A673 (cell line): ENCODE measurements at regions not wholly inside any gene's neighbourhood (a gene's known extent, or its start where the extent isn't known, plus 50 kb on each side); places are given as distances from the start of the nearest gene placed in this dataset.

Source experiments
- BruUV-seq: library from RNA; stranded (reverse); fragments of 400-500 nt; replicated peaks from 2 replicates; lab custom pipeline; 2021; lab: Mats Ljungman, UMichigan
- CTCF ChIA-PET: fragments of 300-600 bp; sonication (Branson Sonifier 250); formaldehyde crosslinking; loops from one replicate; lab custom pipeline; 2022; ENCODE audit warnings: antibody characterized with exemption; lab: Charles Lee
- POLR2A ChIA-PET: fragments of 300-600 bp; sonication (Branson Sonifier 250); formaldehyde crosslinking; loops from one replicate; lab custom pipeline; 2022; ENCODE audit warnings: antibody characterized with exemption; ENCODE audit not compliant: low non-redundant PET; lab: Charles Lee
- DNase-seq: peaks from one replicate; pipeline ENCODE4 v3.0.0-alpha.2; 2015; ENCODE audit warnings: low spot score
- H3K27ac ChIP-seq: fragments of 200-600 bp; sonication (generic); 2 replicates; pipeline ENCODE4 v1.5.1; 2016; ENCODE audit warnings: mixed run types, low read depth, mild to moderate bottlenecking, mixed read lengths, antibody characterized with exemption, low read length; ENCODE audit not compliant: poor library complexity, severe bottlenecking
- H3K27me3 ChIP-seq: fragments of 200-600 bp; sonication (generic); replicated peaks from 2 replicates; pipeline ENCODE4 v1.6.1; 2017; ENCODE audit warnings: mixed run types, low read depth, mild to moderate bottlenecking, mixed read lengths, antibody characterized with exemption, low read length; ENCODE audit not compliant: insufficient read depth, poor library complexity
- H3K36me3 ChIP-seq: fragments of 200-600 bp; sonication (generic); 2 replicates; pipeline ENCODE4 v1.6.1; 2016; ENCODE audit warnings: mixed run types, mild to moderate bottlenecking, mixed read lengths, antibody characterized with exemption, low read length; ENCODE audit not compliant: insufficient read depth, poor library complexity, severe bottlenecking
- H3K4me1 ChIP-seq: fragments of 200-600 bp; sonication (generic); 2 replicates; pipeline ENCODE4 v1.6.1; 2017; ENCODE audit warnings: mixed run types, mild to moderate bottlenecking, mixed read lengths, antibody characterized with exemption, low read length; ENCODE audit not compliant: insufficient read depth, poor library complexity, severe bottlenecking
- H3K4me3 ChIP-seq: fragments of 200-600 bp; sonication (generic); 2 replicates; pipeline ENCODE4 v1.5.1; 2016; ENCODE audit warnings: low read depth, mixed run types, mild to moderate bottlenecking, mixed read lengths, low read length; ENCODE audit not compliant: poor library complexity, severe bottlenecking
- H3K9me3 ChIP-seq: fragments of 200-600 bp; sonication (generic); 2 replicates; pipeline ENCODE4 v1.6.1; 2016; ENCODE audit warnings: mixed run types, low read depth, mild to moderate bottlenecking, mixed read lengths, antibody characterized with exemption, low read length; ENCODE audit not compliant: poor library complexity, severe bottlenecking
- EZH2 ChIP-seq: fragments of 200-600 bp; sonication (generic); IDR thresholded peaks from 2 replicates; pipeline ENCODE4 v1.6.1; 2017; ENCODE audit warnings: borderline replicate concordance, low read depth, mild to moderate bottlenecking, mixed read lengths, antibody characterized with exemption, low read length; ENCODE audit not compliant: poor library complexity, severe bottlenecking
- intact Hi-C: fragments of 100-400 bp; cut with micrococcal nuclease; formaldehyde crosslinking; loops from one replicate; pipeline ENCODE4 v1.10.0; 2022; ENCODE audit not compliant: unreplicated experiment
- TF ChIP-seq, protein P1 (sequence below): fragments of 300-800, 200-600 bp; sonication (generic); conservative IDR thresholded peaks from 2 replicates; pipeline ENCODE4 v1.5.1; 2017; ENCODE audit warnings: low read depth, mild to moderate bottlenecking, antibody characterized with exemption, low read length, moderate library complexity, mixed read lengths

DNA sequence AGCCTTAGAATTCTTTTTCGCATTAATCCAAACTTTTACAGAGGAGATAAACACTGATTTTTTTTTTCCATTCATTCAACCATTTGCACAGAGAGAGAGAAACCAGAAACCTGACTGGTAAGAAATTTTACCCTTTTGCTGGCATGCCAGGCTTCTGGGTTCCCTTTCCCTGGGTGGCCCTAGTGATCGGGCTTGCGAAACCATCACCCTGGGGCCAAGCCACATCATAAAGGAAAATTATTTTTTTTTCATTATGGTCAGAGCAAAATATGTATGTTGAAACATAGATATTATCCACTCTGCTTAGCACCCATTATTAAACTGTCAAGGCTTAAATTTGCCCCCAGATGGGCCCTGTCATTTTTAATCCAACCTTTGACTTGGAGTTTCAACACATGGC is 55.4 kb upstream of the INHBA start:
- CTCF ChIA-PET, result no interaction called here
- BruUV-seq, result no TSS peak

DNA sequence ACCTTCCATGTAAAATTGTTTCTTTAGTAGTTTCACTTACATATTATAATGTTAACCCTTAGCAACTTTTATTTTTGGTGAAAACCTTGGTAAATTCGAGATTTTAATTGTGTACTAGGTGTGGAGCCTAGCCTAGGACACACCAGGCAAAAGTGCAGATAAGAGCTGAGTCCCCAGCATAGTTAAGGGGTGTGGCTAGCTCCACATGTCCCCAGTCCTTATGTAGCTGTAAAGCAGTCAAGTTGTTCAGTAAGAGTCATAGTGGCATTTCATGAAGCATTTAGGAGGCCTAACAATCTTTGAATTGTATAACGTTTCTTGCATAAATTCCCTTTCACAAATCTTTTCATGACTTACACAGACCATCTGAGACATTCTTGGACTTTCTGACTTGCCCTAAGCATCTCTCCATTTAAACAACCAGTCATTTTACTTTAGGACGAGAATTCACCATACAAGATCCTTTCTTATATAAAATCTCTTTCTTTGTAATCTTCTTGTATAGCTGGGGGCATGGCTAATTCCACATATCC is 53.8 kb upstream of the INHBA start:
- no peak overlapping the region for H3K27ac ChIP-seq
- BruUV-seq, result no TSS peak
- no peaks in the 10 kb centered on the region for H3K36me3 ChIP-seq
- H3K27me3 ChIP-seq, result no peaks in the 10 kb centered on the region
- TF ChIP-seq, protein P1, sequence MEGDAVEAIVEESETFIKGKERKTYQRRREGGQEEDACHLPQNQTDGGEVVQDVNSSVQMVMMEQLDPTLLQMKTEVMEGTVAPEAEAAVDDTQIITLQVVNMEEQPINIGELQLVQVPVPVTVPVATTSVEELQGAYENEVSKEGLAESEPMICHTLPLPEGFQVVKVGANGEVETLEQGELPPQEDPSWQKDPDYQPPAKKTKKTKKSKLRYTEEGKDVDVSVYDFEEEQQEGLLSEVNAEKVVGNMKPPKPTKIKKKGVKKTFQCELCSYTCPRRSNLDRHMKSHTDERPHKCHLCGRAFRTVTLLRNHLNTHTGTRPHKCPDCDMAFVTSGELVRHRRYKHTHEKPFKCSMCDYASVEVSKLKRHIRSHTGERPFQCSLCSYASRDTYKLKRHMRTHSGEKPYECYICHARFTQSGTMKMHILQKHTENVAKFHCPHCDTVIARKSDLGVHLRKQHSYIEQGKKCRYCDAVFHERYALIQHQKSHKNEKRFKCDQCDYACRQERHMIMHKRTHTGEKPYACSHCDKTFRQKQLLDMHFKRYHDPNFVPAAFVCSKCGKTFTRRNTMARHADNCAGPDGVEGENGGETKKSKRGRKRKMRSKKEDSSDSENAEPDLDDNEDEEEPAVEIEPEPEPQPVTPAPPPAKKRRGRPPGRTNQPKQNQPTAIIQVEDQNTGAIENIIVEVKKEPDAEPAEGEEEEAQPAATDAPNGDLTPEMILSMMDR, result no peak
- no peak for TF ChIP-seq EZH2
- no peak overlapping the region for H3K4me3 ChIP-seq
- DNase-seq, result no peak
- CTCF ChIA-PET, result no interaction called here
- intact Hi-C loops, result no loop called here
- POLR2A ChIA-PET, result no interaction called here
- no peaks in the 10 kb centered on the region for H3K4me1 ChIP-seq
- H3K9me3 ChIP-seq, result peaks cover 44% of the 10 kb centered on the region

More for the DNA sequence above, 55.4 kb upstream of the INHBA start:
- Histone ChIP-seq H3K27me3 (no peaks in the 10 kb centered on the region), H3K4me1 (no peaks in the 10 kb centered on the region), H3K4me3 (no peak overlapping the region), H3K27ac (no peak overlapping the region), H3K36me3 (no peaks in the 10 kb centered on the region), H3K9me3 (peaks cover 44% of the 10 kb centered on the region)
- intact Hi-C loops, result no loop called here
- TF ChIP-seq, protein P1, result no peak
- no peak for TF ChIP-seq EZH2
- DNase-seq, result no peak
- POLR2A ChIA-PET, result interaction anchor here (0.7 kb wide), 1 partner anchor 669 kb away, joined by 3 read pairs; no protein-coding TSS in a partner anchor

DNA sequence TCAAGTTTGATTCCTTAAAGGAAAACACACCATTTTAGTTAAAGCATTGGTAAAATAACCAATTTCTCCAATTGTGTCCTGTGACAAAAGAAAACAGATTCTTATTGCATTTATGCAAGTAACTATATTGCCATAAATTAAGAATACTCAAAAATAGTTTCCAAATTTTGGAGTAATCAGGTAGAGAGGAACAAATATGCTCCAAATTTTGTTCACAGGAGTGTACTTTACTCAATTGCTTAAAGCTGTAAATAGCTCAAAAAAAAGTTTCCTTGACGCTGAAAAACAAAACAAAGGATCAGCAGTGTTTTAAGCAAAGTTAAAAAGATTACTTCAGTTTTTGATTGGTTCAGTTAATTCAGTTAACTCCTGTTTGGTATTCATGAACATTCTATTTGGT is 52.2 kb upstream of the INHBA start:
- TF ChIP-seq, protein P1, result no peak
- TF ChIP-seq EZH2, result no peak
- H3K27me3 ChIP-seq, result no peaks in the 10 kb centered on the region

More for the DNA sequence above, 52.2 kb upstream of the INHBA start:
- DNase-seq, result peak; percentile 12
- CTCF ChIA-PET, result no interaction called here
- H3K27ac ChIP-seq, result no peak overlapping the region
- intact Hi-C loops, result no loop called here
- no peak overlapping the region for H3K4me3 ChIP-seq
- no TSS peak for BruUV-seq
- H3K9me3 ChIP-seq, result peaks cover 44% of the 10 kb centered on the region
- no peaks in the 10 kb centered on the region for H3K36me3 ChIP-seq
- POLR2A ChIA-PET, result no interaction called here
- no peaks in the 10 kb centered on the region for H3K4me1 ChIP-seq
